HepG2 (cell line): ENCODE measurements at regions not wholly inside any gene's neighbourhood (a gene's known extent, or its start where the extent isn't known, plus 50 kb on each side); places are given as distances from the start of the nearest gene placed in this dataset.

ENCODE experiments used
- ATAC-seq: fragments of 200-7000 bp; cut with Tn5 transposase; 3 replicates; pipeline ENCODE4 v1.9.1; 2020; ENCODE audit warnings: mild to moderate bottlenecking, moderate library complexity
- BruUV-seq: library from RNA; stranded (reverse); fragments of 400-500 nt; replicated peaks from 2 replicates; lab custom pipeline; 2021; lab: Mats Ljungman, UMichigan
- CTCF ChIA-PET: fragments of 300-600 bp; formaldehyde crosslinking; extraction: SDS; loops from one replicate; lab custom pipeline; 2021; ENCODE audit warnings: low total read pairs, inconsistent platforms, low intra/inter-chr PET ratio; lab: Yijun Ruan, JAX
- POLR2A ChIA-PET: fragments of 350-600 bp; sonication (Branson Sonifier 250); formaldehyde crosslinking; loops from one replicate; lab custom pipeline; 2020; ENCODE audit warnings: antibody characterized with exemption, inconsistent platforms; lab: Yijun Ruan, JAX
- DNase-seq: peaks from one replicate; pipeline ENCODE4 v3.0.0-alpha.2; 2015; ENCODE audit warnings: low spot score
- FAIRE-seq: peaks from 3 replicates; lab custom pipeline; 2011; peaks lifted over from hg19 to GRCh38; lab: Jason Lieb, UNC
- H2AFZ ChIP-seq: one replicate; pipeline ENCODE4 v1.6.1; 2011; ENCODE audit warnings: low read length, inconsistent platforms
- H3K27ac ChIP-seq: fragments of 300-600 bp; 3 replicates; pipeline ENCODE4 v1.8.0; 2011; ENCODE audit warnings: mixed run types, mild to moderate bottlenecking, mixed read lengths, low read length, inconsistent platforms; ENCODE audit not compliant: insufficient read depth; ENCODE audit errors: extremely low read length
- H3K27me3 ChIP-seq, 2 experiments: fragments of 200-600 bp in 1 of 2; 2 replicates in 1 of 2; 3 replicates in 1 of 2; pipeline versions ENCODE4 v1.6.0 to v1.8.0; 2011; ENCODE audit warnings: low read length in 2 of 2, mild to moderate bottlenecking in 2 of 2, moderate library complexity in 2 of 2, inconsistent platforms in 1 of 2; ENCODE audit not compliant: insufficient read depth in 2 of 2, control insufficient read depth in 1 of 2
- H3K36me3 ChIP-seq, 2 experiments: fragments of 200-600 bp in 1 of 2; replicated peaks in 1 of 2; 2 replicates in 1 of 2; 3 replicates in 1 of 2; pipeline versions ENCODE4 v1.5.1 to v1.8.0; 2011; ENCODE audit warnings: low read length in 2 of 2, inconsistent platforms in 1 of 2; ENCODE audit not compliant: insufficient read depth in 2 of 2, control insufficient read depth in 1 of 2
- H3K4me1 ChIP-seq: 2 replicates; pipeline ENCODE4 v1.5.1; 2012; ENCODE audit warnings: low read length, inconsistent platforms; ENCODE audit not compliant: insufficient read depth
- H3K4me2 ChIP-seq: 2 replicates; pipeline ENCODE4 v1.6.0; 2011; ENCODE audit warnings: low read depth, low read length, inconsistent platforms
- H3K4me3 ChIP-seq, 3 experiments: fragments of 200-600 bp in 1 of 3; sonication (generic), shearing (Covaris generic) in 1 of 3; replicated peaks in 1 of 3; 2 replicates each; pipeline ENCODE4 v1.5.1; 2011 to 2016; ENCODE audit warnings: low read length in 3 of 3, inconsistent platforms in 2 of 3, low read depth in 2 of 3, mild to moderate bottlenecking in 2 of 3, control low read depth in 1 of 3, mixed read lengths in 1 of 3; ENCODE audit not compliant: insufficient read depth in 1 of 3
- H3K79me2 ChIP-seq: one replicate; pipeline ENCODE4 v1.6.1; 2011; ENCODE audit warnings: low read length, inconsistent platforms; ENCODE audit not compliant: insufficient read depth
- H3K9ac ChIP-seq: 2 replicates; pipeline ENCODE4 v1.6.0; 2011; ENCODE audit warnings: mild to moderate bottlenecking, low read depth, low read length, inconsistent platforms; ENCODE audit not compliant: insufficient read depth
- H3K9me3 ChIP-seq: 2 replicates; pipeline ENCODE4 v1.5.1; 2012; ENCODE audit warnings: mild to moderate bottlenecking, low read length
- H4K20me1 ChIP-seq: 2 replicates; pipeline ENCODE4 v1.6.0; 2011; ENCODE audit warnings: inconsistent platforms, mild to moderate bottlenecking, low read length, moderate library complexity; ENCODE audit not compliant: insufficient read depth
- DRAP1 ChIP-seq: IDR thresholded peaks from 2 replicates; pipeline ENCODE4 v1.6.1; 2016; ENCODE audit warnings: missing genetic modification reagents, missing compliant biosample characterization
- EHMT2 ChIP-seq: fragments of 200-600 bp; sonication (generic); IDR thresholded peaks from 2 replicates; pipeline ENCODE4 v1.7.0; 2017; ENCODE audit warnings: antibody characterized with exemption, low read depth, low read length, borderline replicate concordance
- GTF3A ChIP-seq: sonication (generic); formaldehyde crosslinking; conservative IDR thresholded peaks from 2 replicates; pipeline ENCODE4 v1.4.0; 2020; ENCODE audit warnings: mild to moderate bottlenecking, missing genetic modification reagents
- JUND ChIP-seq: sonication (generic); formaldehyde crosslinking; IDR thresholded peaks from 2 replicates; pipeline ENCODE4 v1.8.0; 2022; ENCODE audit warnings: mild to moderate bottlenecking, missing genetic modification reagents
- KLF12 ChIP-seq: sonication (generic); formaldehyde crosslinking; IDR thresholded peaks from 2 replicates; pipeline ENCODE4 v1.4.0; 2020; ENCODE audit warnings: missing genetic modification reagents, borderline replicate concordance
- MBNL3 ChIP-seq: fragments of 250-450 bp; sonication (Bioruptor Pico); conservative IDR thresholded peaks from 2 replicates; pipeline ENCODE4 v1.8.0; 2022; ENCODE audit warnings: mild to moderate bottlenecking, inconsistent platforms
- PAX8 ChIP-seq: sonication (generic); formaldehyde crosslinking; IDR thresholded peaks from 2 replicates; pipeline ENCODE4 v1.8.0; 2022; ENCODE audit warnings: mild to moderate bottlenecking, missing genetic modification reagents, borderline replicate concordance
- POGK ChIP-seq: sonication (generic); formaldehyde crosslinking; conservative IDR thresholded peaks from 2 replicates; pipeline ENCODE4 v1.8.0; 2022; ENCODE audit warnings: mild to moderate bottlenecking, moderate library complexity, missing genetic modification reagents
- RARA ChIP-seq: IDR thresholded peaks from 2 replicates; pipeline ENCODE4 v1.6.1; 2016; ENCODE audit warnings: missing genetic modification reagents, missing compliant biosample characterization
- SOX13 ChIP-seq, 3 experiments: fragments of 450-650 bp in 1 of 3; sonication (generic) in 1 of 3; formaldehyde crosslinking in 1 of 3; IDR thresholded peaks in 2 of 3; conservative IDR thresholded peaks in 1 of 3; 2 replicates each; pipeline versions ENCODE4 v1.5.0 to v1.6.1; 2016 to 2020; ENCODE audit warnings: antibody characterized with exemption in 1 of 3, mild to moderate bottlenecking in 1 of 3, missing compliant biosample characterization in 1 of 3, missing genetic modification reagents in 1 of 3, moderate library complexity in 1 of 3
- SP140L ChIP-seq: sonication (generic); formaldehyde crosslinking; IDR thresholded peaks from 2 replicates; pipeline ENCODE4 v1.4.0; 2020; ENCODE audit warnings: missing genetic modification reagents, borderline replicate concordance
- ZNF101 ChIP-seq: sonication (generic); formaldehyde crosslinking; IDR thresholded peaks from 2 replicates; pipeline ENCODE4 v1.4.0; 2020; ENCODE audit warnings: mild to moderate bottlenecking, low read depth, missing genetic modification reagents, borderline replicate concordance
- ZNF33A ChIP-seq: sonication (generic); formaldehyde crosslinking; IDR thresholded peaks from 2 replicates; pipeline ENCODE4 v1.5.1; 2020; ENCODE audit warnings: missing genetic modification reagents, mild to moderate bottlenecking, moderate library complexity, borderline replicate concordance
- ZNF619 ChIP-seq: sonication (generic); formaldehyde crosslinking; IDR thresholded peaks from 2 replicates; pipeline ENCODE4 v1.4.0; 2020; ENCODE audit warnings: mild to moderate bottlenecking, missing genetic modification reagents
- ZNF670 ChIP-seq: sonication (generic); formaldehyde crosslinking; IDR thresholded peaks from 2 replicates; pipeline ENCODE4 v1.8.0; 2022; ENCODE audit warnings: mild to moderate bottlenecking, missing genetic modification reagents, borderline replicate concordance
- ZNF766 ChIP-seq: sonication (generic); formaldehyde crosslinking; IDR thresholded peaks from 2 replicates; pipeline ENCODE4 v1.5.0; 2020; ENCODE audit warnings: missing genetic modification reagents, borderline replicate concordance
- ZNF777 ChIP-seq: sonication (generic); formaldehyde crosslinking; IDR thresholded peaks from 2 replicates; pipeline ENCODE4 v1.4.0; 2020; ENCODE audit warnings: missing genetic modification reagents
- ZNF800 ChIP-seq: sonication (generic); formaldehyde crosslinking; IDR thresholded peaks from 2 replicates; pipeline ENCODE4 v1.4.0; 2020; ENCODE audit warnings: missing genetic modification reagents
- WGBS: methylation state at CpG from one replicate; pipeline ENCODE4 v1.1.6; 2017; ENCODE audit warnings: low lambda C conversion rate; 5-methylcytosine and 5-hydroxymethylcytosine counted together
- in situ Hi-C: cut with HindIII; loops from 2 replicates; pipeline ENCODE4 v1.10.0; 2017; ENCODE audit warnings: low pct_unique_long_range_greater_than_20kb; ENCODE audit not compliant: extremely low pct_ligation_motif_present
- intact Hi-C: fragments of 100-400 bp; cut with micrococcal nuclease; formaldehyde crosslinking; loops from one replicate; pipeline ENCODE4 v1.10.0; 2022; ENCODE audit not compliant: unreplicated experiment
- TF ChIP-seq, protein P1 (sequence below): sonication (generic); formaldehyde crosslinking; IDR thresholded peaks from 2 replicates; pipeline ENCODE4 v1.8.1; 2023; ENCODE audit warnings: mild to moderate bottlenecking, missing genetic modification reagents, borderline replicate concordance

DNA sequence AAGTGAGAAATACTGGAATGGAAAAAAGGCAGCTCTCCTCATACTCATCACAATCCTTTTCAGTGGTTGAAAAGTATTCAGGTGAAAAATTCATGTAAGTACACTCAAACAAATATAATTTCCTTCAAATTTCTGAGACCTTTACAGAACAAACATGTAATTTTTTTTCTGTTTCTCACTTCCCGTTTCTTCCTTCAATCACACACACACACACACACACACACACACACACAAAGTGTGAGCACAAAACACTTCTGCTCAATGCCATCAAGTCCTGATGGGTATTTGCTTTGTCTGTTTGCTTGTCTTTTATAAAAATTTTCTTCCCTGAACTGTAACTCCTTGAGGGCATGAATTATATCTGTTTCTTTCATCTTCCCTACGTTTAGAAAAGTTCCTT is 110.6 kb downstream of the LIG4 start:
- POLR2A ChIA-PET = no interaction called here
- intact Hi-C loops = no loop called here
- in situ Hi-C loops = no loop called here
- H3K27ac ChIP-seq = no peak overlapping the region
- H3K4me3 ChIP-seq = no peak overlapping the region
- no peak for DNase-seq
- no peak overlapping the region for H3K9ac ChIP-seq
- no peak for ATAC-seq
- H2AFZ ChIP-seq = no peak overlapping the region
- no peak for TF ChIP-seq SP140L (CRISPR knock-in tag)
- no peak for TF ChIP-seq PAX8 (CRISPR knock-in tag)
- TF ChIP-seq ZNF619 (CRISPR knock-in tag) = no peak
- no peak for TF ChIP-seq JUND
- TF ChIP-seq SOX13 (IDR thresholded peaks at IDR 0.05) = no peak
- no peak for TF ChIP-seq SOX13 (CRISPR knock-in tag; conservative IDR thresholded peaks at IDR 0.05 in 1 of 2, IDR thresholded peaks at IDR 0.05 in 1 of 2)
- TF ChIP-seq KLF12 (CRISPR knock-in tag) = no peak
- TF ChIP-seq, protein P1, sequence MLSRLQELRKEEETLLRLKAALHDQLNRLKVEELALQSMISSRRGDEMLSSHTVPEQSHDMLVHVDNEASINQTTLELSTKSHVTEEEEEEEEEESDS (CRISPR knock-in tag) = no peak
- TF ChIP-seq MBNL3 = no peak
- TF ChIP-seq ZNF670 = no peak
- no peak for TF ChIP-seq EHMT2
- no peak for TF ChIP-seq GTF3A (CRISPR knock-in tag)
- TF ChIP-seq POGK (CRISPR knock-in tag) = no peak
- TF ChIP-seq ZNF766 (CRISPR knock-in tag) = no peak
- TF ChIP-seq DRAP1 (CRISPR knock-in tag) = no peak
- no peak for TF ChIP-seq ZNF800 (CRISPR knock-in tag)
- TF ChIP-seq ZNF777 (CRISPR knock-in tag) = no peak
- TF ChIP-seq RARA = no peak
- no peak for TF ChIP-seq ZNF101
- no peak for TF ChIP-seq ZNF33A
- TF ChIP-seq, all 625 proteins: peak for 0
- 0% methylated on average over 2 of the region's 2 CpGs for WGBS
- Histone ChIP-seq H4K20me1 (no peaks in the 10 kb centered on the region), H3K4me2 (no peak overlapping the region), H3K27me3 (no peaks in the 10 kb centered on the region), H3K9me3 (no peaks in the 10 kb centered on the region), H3K4me1 (no peaks in the 10 kb centered on the region), H3K79me2 (no peaks in the 10 kb centered on the region), H3K36me3 (no peaks in the 10 kb centered on the region)
- CTCF ChIA-PET = no interaction called here
- FAIRE-seq = no peak
- BruUV-seq = no TSS peak
